ENCODE measurements at regions not wholly inside any gene's neighbourhood (a gene's known extent, or its start where the extent isn't known, plus 50 kb on each side); places are given as distances from the start of the nearest gene placed in this dataset.
A peak's percentile ranks its signal among the peaks of the same experiment; 100 is the strongest.
"Not testable (repeated sequence)": the region's sequence is repeated elsewhere in the genome, so short reads cannot be mapped to it uniquely, and the experiment has no call there.

GRCh38 chr4:20046931-20047677 is 204.6 kb upstream of the SLIT2 start:
- no peak for DNase-seq

- DNase-seq = no peak
These were observed 205.5 kb upstream of the SLIT2 start for GRCh38 chr4:20046179-20046578.

- DNase-seq = no peak
These were observed 206.7 kb upstream of the SLIT2 start for GRCh38 chr4:20044966-20045365.

GRCh38 chr4:20044502-20044911 is 207.2 kb upstream of the SLIT2 start:
- DNase-seq = no peak

- no peak for DNase-seq
These were observed 207.7 kb upstream of the SLIT2 start for GRCh38 chr4:20043991-20044390.

GRCh38 chr4:20042769-20043168 is 208.9 kb upstream of the SLIT2 start:
- no peak for DNase-seq

GRCh38 chr4:20041839-20042407 is 209.8 kb upstream of the SLIT2 start:
- DNase-seq = no peak

GRCh38 chr4:20037745-20038144 is 214.0 kb upstream of the SLIT2 start:
- DNase-seq = no peak

- DNase-seq = no peak
These were observed 221.6 kb upstream of the SLIT2 start for GRCh38 chr4:20030108-20030507.

- no peak for DNase-seq
These were observed 223.1 kb upstream of the SLIT2 start for GRCh38 chr4:20028645-20029044.

- DNase-seq = no peak
These were observed 225.2 kb upstream of the SLIT2 start for GRCh38 chr4:20026456-20026855.

- DNase-seq = no peak
These were observed 229.2 kb upstream of the SLIT2 start for GRCh38 chr4:20022471-20022870.

GRCh38 chr4:20020056-20020455 is 231.6 kb upstream of the SLIT2 start:
- no peak for DNase-seq

GRCh38 chr4:20019310-20020015 is 232.2 kb upstream of the SLIT2 start:
- DNase-seq = no peak

- no peak for DNase-seq
These were observed 234.0 kb upstream of the SLIT2 start for GRCh38 chr4:20017777-20018115.

- DNase-seq = no peak
These were observed 234.5 kb upstream of the SLIT2 start for GRCh38 chr4:20017070-20017776.

- no peak for DNase-seq
These were observed 236.0 kb upstream of the SLIT2 start for GRCh38 chr4:20015636-20016224.

- not testable (repeated sequence) for DNase-seq
These were observed 247.7 kb upstream of the SLIT2 start for GRCh38 chr4:20003836-20004558.

GRCh38 chr4:19999775-20000414 is 251.8 kb upstream of the SLIT2 start:
- DNase-seq = no peak

GRCh38 chr4:19999276-19999675 is 252.4 kb upstream of the SLIT2 start:
- DNase-seq = no peak

GRCh38 chr4:19993242-19993641 is 258.5 kb upstream of the SLIT2 start:
- peak; percentile 3 for DNase-seq

GRCh38 chr4:19992471-19993093 is 259.1 kb upstream of the SLIT2 start:
- no peak for DNase-seq
